GM21786 (cell line): ENCODE measurements at regions not wholly inside any gene's neighbourhood (a gene's known extent, or its start where the extent isn't known, plus 50 kb on each side); places are given as distances from the start of the nearest gene placed in this dataset.

Experiments used
- ATAC-seq: cut with Tn5 transposase; IDR thresholded peaks from one replicate; pipeline ENCODE4 v1.9.1; 2021; ENCODE audit not compliant: unreplicated experiment

DNA sequence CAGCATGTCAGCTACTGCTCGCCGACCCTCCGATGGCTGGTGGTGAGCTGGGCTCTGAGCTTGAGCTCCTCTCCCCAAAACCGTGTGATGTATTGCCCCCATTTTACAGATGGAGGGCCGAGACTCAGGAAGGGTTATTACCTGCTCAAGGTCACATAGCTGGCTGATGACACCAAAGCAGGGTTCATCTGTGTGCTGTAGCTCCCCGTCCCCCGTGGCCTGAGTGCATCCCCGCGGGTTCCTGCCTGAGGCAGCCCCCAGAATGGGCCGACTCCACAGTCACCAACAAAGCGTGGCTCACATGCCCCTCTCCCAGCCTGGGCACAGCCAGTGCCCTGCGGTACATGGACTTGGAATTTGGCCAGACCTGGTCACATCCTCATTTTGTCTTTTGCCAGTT, 198.6 kb downstream of the TFCP2L1 start:
- no peak for ATAC-seq

DNA sequence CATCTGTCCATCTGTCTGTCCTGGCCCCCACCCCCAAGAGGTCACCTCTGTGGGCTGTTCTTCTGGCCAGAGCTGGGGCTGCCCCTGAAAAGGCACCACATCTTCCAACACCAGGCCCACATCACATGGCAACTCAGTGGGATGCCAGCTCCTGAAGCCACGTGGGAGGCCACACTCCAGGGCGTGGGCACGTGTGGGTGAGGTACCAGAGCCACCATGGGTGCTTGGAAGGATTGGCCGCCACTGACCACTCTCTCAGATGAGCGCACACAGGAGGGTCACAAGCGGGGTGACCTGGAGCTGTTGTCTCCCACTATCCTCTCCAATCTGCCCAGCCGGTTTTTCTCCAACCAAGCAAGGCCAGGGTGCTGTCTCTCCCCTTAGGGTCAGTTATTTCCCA, 197.9 kb downstream of the TFCP2L1 start:
- no peak for ATAC-seq

DNA sequence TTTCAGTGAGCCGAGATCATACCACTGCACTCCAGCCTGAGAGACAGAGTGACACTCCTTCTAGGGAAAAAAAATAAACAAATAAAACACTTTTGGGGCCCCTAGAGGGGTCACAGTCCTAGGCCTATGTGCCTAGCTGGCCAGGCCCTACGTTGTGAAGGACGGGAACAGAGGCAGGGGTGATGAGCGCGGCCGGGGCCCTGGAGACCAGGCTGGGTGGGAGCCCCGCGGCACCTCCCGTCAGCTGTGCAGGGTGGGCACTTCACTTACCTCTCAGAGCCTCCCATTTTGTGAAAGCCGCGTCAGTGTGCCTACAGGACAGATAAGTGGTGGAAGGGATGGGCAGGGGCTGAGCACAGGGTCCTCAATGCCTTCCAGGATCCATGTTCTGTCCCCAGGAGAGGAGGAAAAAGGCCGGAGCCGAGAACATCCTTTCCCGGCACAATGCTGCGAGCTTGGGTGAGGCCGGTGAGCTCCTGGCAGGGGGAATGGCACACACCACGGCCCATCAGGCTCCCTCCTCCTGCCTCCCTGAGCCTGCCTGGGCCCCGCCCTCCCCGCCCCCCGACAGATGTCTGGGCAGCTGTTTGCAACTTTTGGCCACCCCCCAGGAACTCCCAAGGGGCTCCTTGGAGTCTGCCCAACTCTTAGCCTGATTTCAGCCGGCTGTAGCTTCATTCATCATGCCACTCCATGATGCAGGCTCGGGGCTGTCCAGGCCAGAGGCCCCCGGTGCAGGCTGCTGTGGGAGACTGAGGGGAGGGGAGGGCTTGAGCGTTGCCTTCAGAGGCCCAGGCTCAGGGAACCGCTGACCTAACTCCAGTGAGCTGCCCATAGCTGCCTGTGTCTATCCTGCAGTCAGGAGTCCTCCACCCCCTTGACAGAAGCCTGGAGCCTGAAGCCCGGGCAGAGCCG, 196.5 kb downstream of the TFCP2L1 start:
- no peak for ATAC-seq

DNA sequence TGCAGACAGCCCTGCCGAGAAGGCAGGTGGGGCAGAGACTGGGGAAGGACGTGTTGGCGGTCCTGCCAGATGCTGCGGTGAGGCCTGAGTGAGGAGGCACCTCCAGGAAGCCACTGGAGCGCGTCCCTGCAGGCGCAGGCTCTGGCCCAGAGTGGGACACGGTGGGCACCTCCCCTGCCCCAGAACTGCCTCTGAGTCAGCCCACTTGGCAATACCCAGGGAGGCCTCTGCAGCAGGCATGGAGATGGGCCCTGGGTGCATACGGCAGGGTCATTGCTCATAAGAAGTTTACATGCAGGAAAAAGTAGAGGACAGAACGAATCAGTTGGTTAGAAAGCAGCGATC, 195.9 kb downstream of the TFCP2L1 start:
- ATAC-seq = no peak

DNA sequence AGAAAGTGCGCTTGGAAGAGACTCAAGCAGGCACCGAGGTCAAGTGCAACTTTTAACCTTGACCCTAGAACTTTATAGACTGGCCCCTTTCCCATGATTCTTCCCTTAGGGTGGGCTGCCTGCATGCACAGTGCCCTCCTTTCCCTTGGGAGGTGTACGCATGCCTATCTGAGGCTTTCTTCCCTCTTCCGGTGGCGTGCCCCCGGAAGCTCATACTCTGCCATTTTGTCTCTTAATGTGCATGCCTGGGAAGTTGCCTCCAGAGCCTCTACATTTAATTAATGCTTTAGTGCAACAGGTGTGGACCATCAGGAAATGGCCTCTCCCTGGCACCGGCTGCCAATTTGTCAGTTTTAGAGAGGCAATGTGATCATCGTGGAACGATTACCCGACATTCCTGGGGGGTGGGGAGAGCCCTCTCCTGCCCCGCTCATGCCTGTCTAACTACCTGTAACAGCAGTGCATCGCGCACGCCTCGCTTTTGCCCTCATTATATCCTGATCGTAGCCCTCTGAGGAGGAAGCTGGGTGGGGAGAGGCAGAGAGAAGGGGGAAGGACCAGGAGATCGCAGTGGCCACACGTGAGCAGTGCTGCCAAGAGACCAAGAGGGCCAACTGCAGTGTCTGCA, 194.8 kb downstream of the TFCP2L1 start:
- no peak for ATAC-seq

DNA sequence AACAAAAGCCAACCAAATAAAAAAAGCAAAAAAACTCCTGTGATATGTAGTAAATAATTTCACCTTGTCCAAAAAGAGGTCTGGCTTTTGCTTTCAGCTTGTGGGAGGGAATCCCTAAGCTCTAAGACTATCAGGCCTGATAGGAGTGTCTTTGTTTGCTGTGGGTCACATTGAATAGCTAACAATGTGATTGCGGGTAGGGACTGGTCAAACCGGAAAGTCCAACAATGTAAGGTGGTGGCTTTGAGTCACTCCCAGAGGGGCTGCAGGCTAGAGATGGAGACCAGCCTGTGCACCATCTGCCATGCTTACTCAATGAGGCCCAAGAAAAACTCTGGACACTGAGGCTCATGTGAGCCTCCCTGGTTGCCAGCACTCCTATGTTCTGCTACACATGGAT, 192.9 kb downstream of the TFCP2L1 start:
- no peak for ATAC-seq

DNA sequence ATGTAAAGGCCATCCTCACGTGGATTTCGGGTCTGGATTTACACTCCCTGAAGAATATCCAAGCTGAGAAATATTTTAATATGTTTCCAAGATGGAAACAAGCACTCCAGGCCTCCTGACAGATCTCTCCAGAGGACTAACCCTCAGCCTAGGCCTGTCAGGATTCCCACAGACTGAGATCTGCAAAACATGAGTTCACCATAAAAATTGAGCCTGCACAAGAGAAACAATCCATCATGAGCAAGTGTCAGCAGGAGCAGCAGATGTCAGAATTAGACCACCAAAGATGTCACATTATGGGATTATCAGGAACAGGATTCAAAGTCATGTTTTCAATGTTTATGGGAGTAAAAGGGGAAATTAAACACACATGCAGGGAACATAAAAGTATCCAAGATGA, 191.3 kb downstream of the TFCP2L1 start:
- ATAC-seq = no peak

DNA sequence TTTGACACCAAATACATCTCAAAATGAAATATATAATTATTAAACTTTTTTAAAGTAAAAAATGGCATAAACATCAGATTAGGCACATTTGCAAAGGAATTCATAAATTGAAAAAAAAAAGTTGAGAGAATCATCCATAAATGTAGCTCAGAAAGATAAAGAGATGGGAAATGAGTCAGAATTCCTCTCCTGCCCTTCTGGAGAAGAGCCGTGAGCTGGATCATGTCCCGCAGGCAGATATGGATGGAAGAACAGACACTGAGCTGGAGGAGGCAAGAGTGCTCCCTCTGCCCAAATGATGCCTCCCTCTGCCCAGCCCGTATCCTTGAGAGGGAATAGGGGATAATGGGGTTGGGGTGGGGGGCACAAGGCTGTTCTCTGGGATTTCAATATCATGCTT, 190.9 kb downstream of the TFCP2L1 start:
- no peak for ATAC-seq

DNA sequence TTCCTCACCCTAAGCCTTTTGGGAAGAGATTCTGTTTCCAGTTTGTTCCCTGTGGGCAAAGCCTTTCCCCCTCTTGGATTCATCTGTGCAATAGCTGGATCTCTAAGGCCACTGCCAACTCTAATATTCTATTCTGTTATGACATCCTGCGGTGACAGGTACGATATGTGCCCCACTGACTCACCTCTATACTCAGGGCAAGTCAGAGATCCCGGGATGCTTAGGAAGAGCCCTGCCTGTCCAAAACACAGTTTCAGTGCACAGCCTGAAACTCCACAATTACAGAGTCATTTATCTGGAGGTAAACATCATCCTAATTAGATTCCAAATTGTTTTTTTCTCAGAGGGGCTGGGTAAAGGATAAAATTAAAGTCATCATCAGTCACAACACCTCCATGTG, 190.2 kb downstream of the TFCP2L1 start:
- no peak for ATAC-seq

DNA sequence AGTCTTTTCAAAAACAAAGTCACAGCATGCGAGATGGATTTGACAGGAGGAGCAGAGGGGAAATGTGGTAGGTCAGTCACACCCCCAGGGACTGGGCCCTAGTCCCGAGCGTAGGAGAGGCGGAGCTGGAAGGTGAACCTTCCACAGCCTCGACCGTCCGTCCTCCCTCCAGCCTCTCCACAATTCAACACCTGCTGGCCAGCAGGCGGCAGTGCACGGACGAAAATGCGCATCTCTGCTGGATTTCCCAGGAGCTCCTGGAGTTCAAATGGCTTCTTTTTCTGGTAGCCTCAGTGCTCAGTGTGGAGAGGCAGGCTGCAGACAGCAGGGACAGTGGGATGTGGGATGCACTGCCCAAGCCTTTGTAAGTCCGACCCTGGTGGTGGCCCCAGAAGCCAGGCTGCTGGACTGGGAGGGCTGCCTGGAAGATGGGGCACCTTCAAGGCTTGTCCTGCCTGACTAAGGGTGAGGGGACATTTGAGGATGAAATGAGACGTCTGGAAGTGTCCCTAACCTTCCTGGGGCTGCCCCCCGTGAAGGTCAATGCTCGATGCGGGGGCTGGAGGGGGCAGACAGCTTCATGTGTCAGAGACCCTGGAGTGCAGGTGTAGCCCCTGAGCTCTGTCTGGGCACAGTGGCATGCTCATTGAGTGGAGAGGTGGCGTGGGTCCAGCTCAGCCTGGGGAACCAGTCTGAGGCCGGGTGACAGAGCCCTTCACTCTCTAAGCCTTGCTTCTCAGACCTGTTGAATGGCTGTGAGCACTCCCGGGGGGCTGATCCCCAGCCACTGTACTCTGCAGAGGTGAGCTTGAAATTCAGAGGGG, 189.5 kb downstream of the TFCP2L1 start:
- no peak for ATAC-seq

DNA sequence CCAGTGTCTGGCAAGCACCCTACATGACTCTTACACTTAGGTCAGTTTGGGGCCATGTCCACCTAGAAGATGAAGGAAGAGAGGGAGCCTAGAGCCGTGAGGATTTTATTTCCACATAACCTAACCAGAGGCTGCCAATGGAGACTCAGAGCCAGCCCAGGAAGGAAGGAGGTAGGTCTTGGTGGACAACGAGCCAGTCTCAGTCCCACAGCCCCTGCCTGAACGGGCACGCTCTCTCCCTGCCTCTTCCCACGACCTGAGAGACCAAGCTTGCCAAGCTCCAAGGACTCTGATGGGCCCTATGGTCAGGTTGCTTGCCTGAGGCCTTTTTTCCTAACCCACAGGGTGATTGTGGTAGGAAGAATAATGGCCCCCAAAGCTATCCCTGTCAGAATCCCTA, 188.4 kb downstream of the TFCP2L1 start:
- no peak for ATAC-seq

DNA sequence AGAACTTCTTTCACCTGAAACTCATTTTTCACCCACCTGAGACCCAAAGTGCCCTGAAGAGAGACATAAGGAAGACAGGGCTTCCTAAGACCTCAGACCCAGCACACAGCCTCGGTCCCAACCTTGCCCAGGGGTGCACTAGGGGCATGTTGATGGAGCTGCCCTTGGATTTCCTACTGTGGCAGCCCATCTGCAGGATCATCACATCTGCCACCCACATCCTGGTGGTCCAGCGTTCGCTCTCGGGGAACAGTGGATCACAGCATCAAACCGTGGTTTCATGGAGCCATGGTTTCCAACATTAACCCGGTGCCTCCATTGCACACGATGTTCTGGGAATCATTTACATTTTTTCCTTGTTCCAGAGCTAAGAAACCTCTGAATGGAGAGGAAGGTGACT, 186.4 kb downstream of the TFCP2L1 start:
- no peak for ATAC-seq

DNA sequence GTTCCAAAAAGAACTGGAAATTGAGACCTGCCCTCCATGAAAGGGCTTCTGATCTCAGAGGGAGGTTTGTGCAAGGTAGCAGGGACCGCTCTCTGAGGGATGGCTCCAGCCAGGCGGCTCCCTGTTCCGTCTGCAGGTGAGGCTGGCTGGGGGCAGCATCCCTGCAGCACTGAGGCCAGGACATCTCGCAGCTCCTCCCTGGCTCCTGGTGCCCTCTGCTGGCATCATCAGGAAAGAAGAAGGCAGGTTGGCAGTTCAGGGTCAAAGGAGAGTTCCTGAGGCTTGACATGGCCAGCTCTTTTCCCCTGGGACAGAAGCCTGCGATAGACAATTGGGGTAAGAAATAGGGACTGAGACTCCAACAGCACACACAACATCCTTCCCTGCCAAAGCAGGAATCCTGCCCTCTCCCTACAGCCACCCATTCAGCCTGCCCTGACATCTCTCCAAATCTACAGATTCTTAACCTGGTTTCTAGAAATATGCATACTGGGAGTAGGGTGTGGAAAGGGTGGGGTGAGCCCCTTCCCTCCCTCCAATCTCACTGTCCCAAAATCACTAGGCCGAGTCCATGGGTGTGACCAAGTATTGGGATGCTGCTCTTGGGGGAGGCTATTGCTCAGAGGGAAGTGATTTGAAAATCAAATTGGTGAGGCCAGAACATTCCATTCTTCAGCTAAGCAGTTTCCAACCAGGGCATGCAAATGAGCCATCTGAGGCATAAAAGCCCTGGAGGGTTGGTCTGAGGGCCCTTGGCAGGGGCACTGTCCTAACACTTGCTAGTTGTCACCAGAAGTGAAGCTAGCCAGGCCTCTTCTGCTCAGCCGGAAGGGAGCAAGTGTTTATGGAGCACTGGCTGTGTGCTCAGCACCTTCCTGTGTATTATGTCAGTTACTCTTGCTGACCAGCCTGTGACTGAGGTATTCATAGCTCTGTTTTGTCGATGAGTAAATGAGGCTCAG, 185.4 kb downstream of the TFCP2L1 start:
- no peak for ATAC-seq

DNA sequence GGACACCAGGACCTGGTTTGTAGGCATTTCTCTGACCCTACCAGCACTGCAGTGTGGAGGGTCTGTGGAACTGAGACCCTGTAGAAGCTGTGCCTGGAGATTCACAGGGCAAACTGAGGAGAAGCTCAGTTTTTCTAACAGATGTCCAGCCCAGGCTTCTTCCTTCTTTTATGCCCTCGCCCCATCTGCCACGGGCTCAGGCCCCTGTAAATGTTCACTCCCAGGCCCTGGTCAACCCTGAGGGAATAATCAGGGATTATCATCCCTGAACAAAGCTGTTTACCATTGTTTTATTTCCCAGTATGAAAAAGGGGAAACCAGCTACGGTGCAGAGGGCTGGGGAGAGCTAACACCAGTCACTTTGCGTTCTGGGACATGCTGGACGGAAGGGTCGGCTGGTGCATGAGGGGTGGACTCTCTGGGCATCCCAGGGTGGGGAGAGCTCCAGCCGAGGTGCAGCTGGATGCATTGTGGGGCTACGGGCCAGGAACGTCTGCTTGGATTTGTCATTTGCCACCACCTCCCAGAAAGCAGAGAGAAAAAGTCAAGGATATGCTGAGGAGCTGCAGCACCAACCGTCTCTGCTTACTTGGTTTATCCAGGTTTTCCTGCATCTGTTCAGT, 183.8 kb downstream of the TFCP2L1 start:
- no peak for ATAC-seq

DNA sequence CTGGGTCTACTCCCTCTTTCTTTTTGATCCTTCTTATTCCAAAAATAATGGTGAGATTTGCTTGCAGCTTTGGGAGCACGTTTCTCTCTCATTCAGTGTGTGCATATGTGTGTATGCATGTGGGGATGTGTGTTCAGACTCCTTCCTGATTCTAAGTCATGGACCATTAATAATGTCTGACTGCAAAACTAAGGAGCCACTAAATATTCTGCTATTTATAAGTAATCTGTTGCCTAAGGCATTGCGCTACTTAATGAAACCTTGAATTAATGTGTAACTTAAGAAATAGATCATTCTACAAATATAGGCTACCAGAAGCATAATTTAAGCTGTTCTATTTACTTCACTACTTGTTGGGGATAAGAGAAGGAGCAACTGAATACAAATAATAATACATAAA, 182.1 kb downstream of the TFCP2L1 start:
- ATAC-seq = no peak

DNA sequence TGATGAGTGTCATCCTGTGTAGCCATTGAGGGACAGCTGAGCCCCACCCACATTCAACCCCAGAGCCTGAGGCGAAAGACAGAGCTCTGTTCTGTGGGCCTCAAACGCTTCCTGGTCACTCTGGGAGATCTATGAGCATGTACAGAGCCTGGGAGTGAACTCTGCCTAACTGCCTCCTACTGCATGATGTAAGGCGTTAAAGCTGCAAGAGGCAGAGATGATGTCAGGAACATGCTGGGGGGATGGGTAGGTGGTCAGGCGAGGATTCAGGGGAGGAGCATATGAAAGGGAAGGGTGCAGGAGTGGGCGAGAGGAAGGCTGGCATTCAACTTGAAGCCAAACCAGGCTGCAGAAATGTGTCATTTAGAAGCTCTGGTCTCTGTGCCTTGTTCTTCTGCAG, 181.0 kb downstream of the TFCP2L1 start:
- no peak for ATAC-seq

DNA sequence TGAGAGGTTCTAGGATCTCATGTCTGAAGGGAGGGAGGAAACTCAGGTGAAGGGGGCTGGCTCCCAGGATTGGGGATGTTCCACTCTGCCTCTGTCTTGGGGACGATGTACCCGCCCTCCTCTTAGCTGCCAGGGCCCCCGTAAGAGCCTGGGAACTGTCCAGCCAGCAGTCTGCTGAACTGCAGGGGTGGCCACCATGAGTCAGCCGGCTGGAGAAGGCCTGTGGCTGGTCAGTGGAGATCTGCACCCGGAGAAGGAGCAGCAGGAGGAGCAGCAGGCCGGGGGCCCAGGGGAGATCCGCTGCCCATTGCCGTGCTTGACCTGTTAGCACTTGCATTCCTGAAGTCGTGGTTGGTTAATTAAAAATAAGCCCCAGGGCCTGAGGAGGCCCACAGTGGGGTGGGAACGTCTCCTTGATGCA, 180.3 kb downstream of the TFCP2L1 start:
- no peak for ATAC-seq

DNA sequence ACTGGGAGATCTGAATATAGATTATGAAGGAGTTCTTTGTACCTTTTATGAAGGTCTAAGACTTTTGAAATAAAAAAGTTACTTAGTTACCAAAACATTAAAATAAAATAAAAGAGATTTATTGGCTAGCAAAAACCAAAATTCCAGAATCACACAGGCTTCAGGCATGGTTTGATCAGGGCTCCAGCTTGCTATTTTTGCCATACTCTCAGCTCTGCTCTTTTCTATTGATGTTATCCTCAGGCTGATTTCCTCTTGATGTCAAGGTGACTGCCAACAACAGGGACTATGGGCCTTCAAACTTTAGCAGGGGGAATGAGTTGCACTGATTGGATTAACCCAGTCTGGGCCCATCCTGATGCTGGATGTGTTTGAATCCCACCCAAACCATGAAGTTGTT, 174.1 kb downstream of the TFCP2L1 start:
- no peak for ATAC-seq

DNA sequence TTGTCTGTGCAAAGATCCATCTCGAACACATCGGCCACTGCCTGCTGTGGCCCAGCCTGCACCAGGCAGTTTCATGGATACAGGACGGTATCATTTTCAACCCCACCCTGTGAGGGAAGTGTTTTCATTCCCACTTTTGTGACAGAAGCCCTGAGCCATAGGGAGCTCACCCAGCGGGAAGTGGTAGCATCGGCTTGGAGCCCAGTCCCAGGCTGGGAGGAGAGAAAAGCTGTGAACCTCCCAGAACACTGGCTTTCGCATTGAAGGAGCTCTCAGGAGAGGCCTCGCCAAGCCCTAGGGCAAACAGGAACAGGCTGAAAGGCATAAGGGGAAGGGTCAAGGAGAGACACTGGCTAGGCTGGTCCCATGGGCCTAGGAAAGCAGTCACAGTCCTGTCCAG, 166.1 kb downstream of the TFCP2L1 start:
- no peak for ATAC-seq

DNA sequence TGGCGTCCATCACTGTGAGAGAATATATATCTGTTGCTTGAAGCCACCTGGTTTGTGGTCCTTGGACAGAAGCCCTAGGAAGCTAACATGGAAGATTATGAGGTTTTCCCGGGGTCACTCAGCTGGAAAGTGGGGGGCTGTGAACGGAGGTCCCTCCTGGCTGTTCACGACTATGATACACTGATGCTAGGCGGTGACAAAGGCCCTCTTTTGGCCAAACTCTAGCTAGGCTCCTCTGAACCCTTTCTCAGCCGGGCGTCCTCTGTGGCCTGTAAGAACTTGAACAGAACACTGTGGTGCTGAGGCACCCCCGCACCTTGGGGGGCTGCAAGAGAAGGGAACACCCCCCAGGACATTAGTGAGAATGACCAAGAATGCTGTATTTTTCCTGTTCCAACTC, 164.6 kb downstream of the TFCP2L1 start:
- no peak for ATAC-seq
